ENCODE measurements at regions not wholly inside any gene's neighbourhood (a gene's known extent, or its start where the extent isn't known, plus 50 kb on each side); places are given as distances from the start of the nearest gene placed in this dataset.

DNA sequence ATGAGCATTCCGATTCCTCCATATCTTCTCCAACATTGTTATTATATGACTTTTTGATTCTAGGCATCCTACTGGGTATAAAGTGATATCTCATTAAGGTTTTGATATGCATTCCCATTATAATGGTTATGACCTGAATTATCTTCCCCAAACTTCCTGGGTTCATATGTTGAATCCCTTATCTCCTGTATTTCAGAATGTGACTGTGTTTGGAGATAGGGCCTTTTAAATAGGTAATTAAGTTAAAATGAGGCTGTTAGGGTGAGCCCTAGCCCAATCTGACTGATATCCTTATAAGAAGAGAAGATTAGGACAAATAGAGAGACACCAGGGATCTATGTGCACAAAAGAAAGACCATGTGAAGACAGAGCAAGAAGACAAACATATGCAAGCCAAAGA is 96.9 kb upstream of the PMCH start:
- TF ChIP-seq, protein P1, sequence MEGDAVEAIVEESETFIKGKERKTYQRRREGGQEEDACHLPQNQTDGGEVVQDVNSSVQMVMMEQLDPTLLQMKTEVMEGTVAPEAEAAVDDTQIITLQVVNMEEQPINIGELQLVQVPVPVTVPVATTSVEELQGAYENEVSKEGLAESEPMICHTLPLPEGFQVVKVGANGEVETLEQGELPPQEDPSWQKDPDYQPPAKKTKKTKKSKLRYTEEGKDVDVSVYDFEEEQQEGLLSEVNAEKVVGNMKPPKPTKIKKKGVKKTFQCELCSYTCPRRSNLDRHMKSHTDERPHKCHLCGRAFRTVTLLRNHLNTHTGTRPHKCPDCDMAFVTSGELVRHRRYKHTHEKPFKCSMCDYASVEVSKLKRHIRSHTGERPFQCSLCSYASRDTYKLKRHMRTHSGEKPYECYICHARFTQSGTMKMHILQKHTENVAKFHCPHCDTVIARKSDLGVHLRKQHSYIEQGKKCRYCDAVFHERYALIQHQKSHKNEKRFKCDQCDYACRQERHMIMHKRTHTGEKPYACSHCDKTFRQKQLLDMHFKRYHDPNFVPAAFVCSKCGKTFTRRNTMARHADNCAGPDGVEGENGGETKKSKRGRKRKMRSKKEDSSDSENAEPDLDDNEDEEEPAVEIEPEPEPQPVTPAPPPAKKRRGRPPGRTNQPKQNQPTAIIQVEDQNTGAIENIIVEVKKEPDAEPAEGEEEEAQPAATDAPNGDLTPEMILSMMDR (IDR thresholded peaks at IDR 0.05) = no peak
- no peak for TF ChIP-seq ZFX (IDR thresholded peaks at IDR 0.05; ENCODE audit: borderline replicate concordance)

Measured in 22Rv1 (cell line).